Endodermal cell (in vitro differentiated cells): ENCODE measurements at regions not wholly inside any gene's neighbourhood (a gene's known extent, or its start where the extent isn't known, plus 50 kb on each side); places are given as distances from the start of the nearest gene placed in this dataset.

Source experiments
- DNase-seq: peaks from one replicate; pipeline ENCODE4 v3.0.0-alpha.2; 2017
- H3K27ac ChIP-seq: 2 replicates; pipeline ENCODE4 v1.5.1; 2013; ENCODE audit warnings: mild to moderate bottlenecking, low read depth, low read length, moderate library complexity
- H3K27me3 ChIP-seq: 2 replicates; pipeline ENCODE4 v1.6.1; 2013; ENCODE audit warnings: mild to moderate bottlenecking, low read length, moderate library complexity; ENCODE audit not compliant: insufficient read depth, control insufficient read depth, poor library complexity, severe bottlenecking
- H3K36me3 ChIP-seq: 2 replicates; pipeline ENCODE4 v1.7.0; 2013; ENCODE audit warnings: mild to moderate bottlenecking, low read length, moderate library complexity; ENCODE audit not compliant: control insufficient read depth, insufficient read depth
- H3K4me1 ChIP-seq: one replicate; pipeline ENCODE4 v1.7.0; 2013; ENCODE audit warnings: low read length; ENCODE audit not compliant: control insufficient read depth, insufficient read depth
- H3K4me3 ChIP-seq: 2 replicates; pipeline ENCODE4 v1.5.1; 2013; ENCODE audit warnings: mild to moderate bottlenecking, low read length, moderate library complexity
- H3K9ac ChIP-seq: 2 replicates; pipeline ENCODE4 v1.6.1; 2013; ENCODE audit warnings: mild to moderate bottlenecking, low read length, moderate library complexity; ENCODE audit not compliant: poor library complexity, severe bottlenecking; ENCODE audit errors: extremely low read depth
- H3K9me3 ChIP-seq: 2 replicates; pipeline ENCODE4 v1.6.1; 2013; ENCODE audit warnings: mild to moderate bottlenecking, low read length, moderate library complexity; ENCODE audit not compliant: control insufficient read depth
- H3K27ac Mint-ChIP-seq: 2 replicates; pipeline ENCODE4 v1.8.0; 2020; ENCODE audit warnings: mixed read lengths
- H3K27me3 Mint-ChIP-seq: 2 replicates; pipeline ENCODE4 v1.8.0; 2021; ENCODE audit warnings: mild to moderate bottlenecking, mixed read lengths; ENCODE audit not compliant: insufficient read depth
- H3K36me3 Mint-ChIP-seq: 2 replicates; pipeline ENCODE4 v1.8.0; 2020; ENCODE audit warnings: low read depth, mixed read lengths
- H3K4me1 Mint-ChIP-seq: 2 replicates; pipeline ENCODE4 v1.8.0; 2020; ENCODE audit warnings: mixed read lengths
- H3K4me3 Mint-ChIP-seq: 2 replicates; pipeline ENCODE4 v1.8.0; 2020; ENCODE audit warnings: mild to moderate bottlenecking, moderate library complexity, mixed read lengths
- H3K9me3 Mint-ChIP-seq: 2 replicates; pipeline ENCODE4 v1.8.0; 2020; ENCODE audit warnings: mild to moderate bottlenecking, mixed read lengths
- CTCF ChIP-seq: fragments of 200-600 bp; sonication (generic); conservative IDR thresholded peaks from 2 replicates; pipeline ENCODE4 v1.5.0; 2021; ENCODE audit warnings: antibody characterized with exemption, mild to moderate bottlenecking
- WGBS, 2 experiments: methylation state at CpG; one replicate each; pipeline versions ENCODE4 v1.1.5 to v1.1.7; 2013; ENCODE audit warnings: missing lambda C conversion rate in 2 of 2, mixed read lengths in 1 of 2; ENCODE audit not compliant: insufficient coverage in 1 of 2, insufficient read length in 1 of 2; 5-methylcytosine and 5-hydroxymethylcytosine counted together

- Mint-ChIP-seq H3K36me3 (no peaks in the 10 kb centered on the region), H3K27me3 (no peaks in the 10 kb centered on the region), H3K4me1 (no peaks in the 10 kb centered on the region), H3K4me3 (no peak overlapping the region), H3K9me3 (no peaks in the 10 kb centered on the region), H3K27ac (no peak overlapping the region)
- Histone ChIP-seq H3K27me3 (no peaks in the 10 kb centered on the region), H3K27ac (no peak overlapping the region), H3K4me1 (no peaks in the 10 kb centered on the region), H3K36me3 (no peaks in the 10 kb centered on the region), H3K4me3 (no peak overlapping the region), H3K9me3 (no peaks in the 10 kb centered on the region), H3K9ac (no peak overlapping the region)
- TF ChIP-seq CTCF: no peak
- 83 to 92% methylated on average over 3 to 5 of the region's 5 CpGs for WGBS, 2 experiments
- DNase-seq: no peak
Observed at GRCh38 chr6:159116343-159116742, 52.9 kb upstream of the FNDC1 start.

- Histone ChIP-seq H3K9me3 (no peaks in the 10 kb centered on the region), H3K27me3 (no peaks in the 10 kb centered on the region), H3K9ac (no peak overlapping the region), H3K27ac (no peak overlapping the region), H3K36me3 (no peaks in the 10 kb centered on the region), H3K4me3 (no peak overlapping the region), H3K4me1 (no peaks in the 10 kb centered on the region)
- DNase-seq: no peak
- Mint-ChIP-seq H3K27ac (no peak overlapping the region), H3K27me3 (no peaks in the 10 kb centered on the region), H3K4me1 (peaks cover 2% of the 10 kb centered on the region), H3K36me3 (no peaks in the 10 kb centered on the region), H3K9me3 (no peaks in the 10 kb centered on the region), H3K4me3 (no peak overlapping the region)
- no peak for TF ChIP-seq CTCF
- 69 to 85% methylated on average over 1 to 3 of the region's 3 CpGs for WGBS, 2 experiments
Observed at GRCh38 chr6:159114569-159114968, 54.6 kb upstream of the FNDC1 start.

- TF ChIP-seq CTCF: no peak
- no peaks in the 10 kb centered on the region for H3K9me3 ChIP-seq
- DNase-seq: no peak
- no peaks in the 10 kb centered on the region for H3K36me3 ChIP-seq
- 93 to 94% methylated on average over 9 to 10 of the region's 10 CpGs for WGBS, 2 experiments
- H3K4me1 ChIP-seq: no peaks in the 10 kb centered on the region
- no peaks in the 10 kb centered on the region for H3K27me3 ChIP-seq
- Mint-ChIP-seq H3K27ac (no peak overlapping the region), H3K4me3 (no peak overlapping the region), H3K36me3 (no peaks in the 10 kb centered on the region), H3K9me3 (no peaks in the 10 kb centered on the region), H3K27me3 (no peaks in the 10 kb centered on the region), H3K4me1 (peaks cover 2% of the 10 kb centered on the region)
- no peak overlapping the region for H3K9ac ChIP-seq
- H3K27ac ChIP-seq: no peak overlapping the region
- no peak overlapping the region for H3K4me3 ChIP-seq
Observed at GRCh38 chr6:159113223-159113622, 56.0 kb upstream of the FNDC1 start.
